Activated naive CD4-positive, alpha-beta T cell (primary cell): ENCODE measurements at regions not wholly inside any gene's neighbourhood (a gene's known extent, or its start where the extent isn't known, plus 50 kb on each side); places are given as distances from the start of the nearest gene placed in this dataset.

Source experiments
- DNase-seq, 4 experiments: peaks; one replicate each; lab custom pipeline; 2025; lab: John Stamatoyannopoulos, UW

- DNase-seq = no peak
Measured at GRCh38 chr17:79341222-79341780, 266.7 kb downstream of the ENGASE start.

- DNase-seq = no peak
Measured at GRCh38 chr17:79340333-79341221, 266.0 kb downstream of the ENGASE start.

- no peak for DNase-seq
Measured at GRCh38 chr17:79339321-79339720, 264.7 kb downstream of the ENGASE start.

GRCh38 chr17:79338604-79339003 lies 264.0 kb downstream of the ENGASE start:
- DNase-seq = no peak

- no peak for DNase-seq
Measured at GRCh38 chr17:79338152-79338551, 263.5 kb downstream of the ENGASE start.

- DNase-seq = no peak
Measured at GRCh38 chr17:79337053-79337452, 262.4 kb downstream of the ENGASE start.

- no peak for DNase-seq
Measured at GRCh38 chr17:79335456-79335855, 260.8 kb downstream of the ENGASE start.

GRCh38 chr17:79332011-79332554 lies 257.5 kb downstream of the ENGASE start:
- no peak for DNase-seq

- DNase-seq = no peak
Measured at GRCh38 chr17:79331492-79331891, 256.9 kb downstream of the ENGASE start.

- DNase-seq = no peak
Measured at GRCh38 chr17:79330696-79331095, 256.1 kb downstream of the ENGASE start.

GRCh38 chr17:79330229-79330628 lies 255.6 kb downstream of the ENGASE start:
- no peak for DNase-seq

GRCh38 chr17:79326814-79327213 lies 252.2 kb downstream of the ENGASE start:
- no peak for DNase-seq

GRCh38 chr17:79325709-79326430 lies 251.2 kb downstream of the ENGASE start:
- DNase-seq = no peak

GRCh38 chr17:79324194-79324593 lies 249.6 kb downstream of the ENGASE start:
- no peak for DNase-seq

GRCh38 chr17:79323566-79323965 lies 248.9 kb downstream of the ENGASE start:
- DNase-seq = no peak

GRCh38 chr17:79322211-79323123 lies 247.8 kb downstream of the ENGASE start:
- no peak for DNase-seq

- no peak for DNase-seq
Measured at GRCh38 chr17:79320331-79320730, 245.7 kb downstream of the ENGASE start.

- DNase-seq = no peak
Measured at GRCh38 chr17:79317916-79318315, 243.3 kb downstream of the ENGASE start.

- DNase-seq = no peak
Measured at GRCh38 chr17:79316805-79317204, 242.2 kb downstream of the ENGASE start.

GRCh38 chr17:79315358-79316105 lies 240.9 kb downstream of the ENGASE start:
- no peak for DNase-seq
